Hepatocyte (in vitro differentiated cells): ENCODE measurements at regions not wholly inside any gene's neighbourhood (a gene's known extent, or its start where the extent isn't known, plus 50 kb on each side); places are given as distances from the start of the nearest gene placed in this dataset.

Experiments
- CTCF ChIP-seq: fragments of 200-600 bp; sonication (generic); IDR thresholded peaks from 2 replicates; pipeline ENCODE4 v1.5.1; 2016; ENCODE audit warnings: antibody characterized with exemption, mild to moderate bottlenecking; ENCODE audit not compliant: poor library complexity
- EZH2 ChIP-seq: fragments of 200-600 bp; sonication (generic); IDR thresholded peaks from 2 replicates; pipeline ENCODE4 v1.6.1; 2016; ENCODE audit warnings: antibody characterized with exemption, mild to moderate bottlenecking, borderline replicate concordance
- EZH2phosphoT487 ChIP-seq: fragments of 200-600 bp; sonication (generic); IDR thresholded peaks from one replicate; pipeline ENCODE4 v1.6.1; 2018; ENCODE audit warnings: antibody characterized with exemption, mild to moderate bottlenecking, low read depth, moderate library complexity; ENCODE audit not compliant: unreplicated experiment, severe bottlenecking

DNA sequence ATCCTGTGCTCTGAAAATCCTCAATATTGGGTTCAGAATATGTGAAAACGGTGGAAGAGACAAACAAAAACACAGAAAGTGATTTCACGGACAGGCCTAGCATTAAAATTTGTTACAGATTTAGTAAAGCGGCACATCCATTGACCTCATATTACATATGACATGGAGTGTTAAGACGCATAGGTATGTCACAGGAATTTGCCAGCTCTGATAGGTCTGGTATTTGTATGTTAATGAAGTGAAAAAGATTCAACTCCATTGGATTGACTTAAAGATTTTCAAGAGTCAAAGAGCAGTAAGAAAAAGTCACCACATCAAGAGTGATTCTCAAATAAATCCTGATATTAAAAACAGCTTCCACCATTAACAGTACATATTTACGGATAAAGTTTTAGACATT lies 396.5 kb upstream of the SEMA6A start:
- TF ChIP-seq CTCF (no peak), EZH2 (no peak), EZH2phosphoT487 (no peak)
